ENCODE measurements at regions not wholly inside any gene's neighbourhood (a gene's known extent, or its start where the extent isn't known, plus 50 kb on each side); places are given as distances from the start of the nearest gene placed in this dataset.
A peak's percentile ranks its signal among the peaks of the same experiment; 100 is the strongest.
"Not testable (repeated sequence)": the region's sequence is repeated elsewhere in the genome, so short reads cannot be mapped to it uniquely, and the experiment has no call there.

DNA sequence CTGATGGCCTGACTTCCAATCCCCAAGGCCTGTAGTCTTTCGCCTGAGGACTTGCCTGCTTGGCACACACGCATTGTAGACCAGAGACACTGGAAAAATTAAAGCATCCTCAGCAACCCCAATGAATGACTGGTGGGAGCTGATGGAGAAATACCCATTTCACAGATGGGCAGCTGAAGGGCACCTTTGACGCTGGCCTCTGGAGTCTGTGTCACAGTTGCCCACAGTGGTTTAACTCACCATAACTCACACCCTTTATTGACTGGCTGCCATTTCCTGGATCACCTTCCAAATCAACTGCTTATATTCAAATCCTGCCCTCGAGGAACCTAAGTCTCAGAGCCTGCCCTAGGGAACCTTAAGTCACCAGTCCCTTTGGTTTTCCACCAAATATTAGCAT lies 183.1 kb downstream of the SHQ1 start:
- Histone ChIP-seq H3K4me3 (no peak overlapping the region), H3K9me3 (no peaks in the 10 kb centered on the region), H3K36me3 (no peaks in the 10 kb centered on the region), H3K27me3 (no peaks in the 10 kb centered on the region)
- DNase-seq, result no peak

DNA sequence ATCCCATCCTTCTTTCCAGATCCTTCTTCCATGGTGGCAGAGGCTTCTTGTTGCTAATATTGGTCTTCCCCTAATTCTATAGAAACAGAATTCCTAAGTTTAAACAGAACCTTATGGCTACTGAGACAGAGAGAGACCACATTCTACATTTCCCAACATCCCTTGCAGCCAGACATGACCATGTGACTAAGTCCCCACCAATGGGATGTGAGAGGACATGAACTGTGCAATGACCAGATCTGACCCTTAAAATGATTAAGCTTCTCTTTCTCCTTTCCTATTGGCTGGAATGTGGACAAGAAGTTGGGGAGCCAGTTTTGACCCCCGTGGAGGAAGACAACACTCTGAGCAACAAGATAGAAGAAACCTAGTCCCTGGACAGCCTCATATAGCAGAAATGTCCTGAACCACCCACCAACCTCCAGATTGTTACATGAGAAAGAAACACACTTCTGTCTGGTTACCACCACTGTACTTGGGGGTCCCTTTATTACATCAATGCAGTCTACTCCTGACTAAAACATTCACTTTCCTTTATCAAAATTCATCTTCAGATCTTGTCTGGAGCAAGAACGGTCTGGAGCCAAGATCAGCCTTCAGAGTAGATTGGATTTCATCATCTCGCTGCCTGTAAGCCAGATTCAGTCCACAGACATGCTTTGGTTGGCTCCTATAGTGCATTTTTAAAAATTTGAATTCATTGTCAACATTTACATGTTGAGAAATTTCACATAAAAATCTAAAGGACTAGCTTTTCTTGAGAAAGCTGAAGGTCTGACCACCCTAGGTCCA lies 183.9 kb downstream of the SHQ1 start:
- DNase-seq, result no peak
- Histone ChIP-seq H3K9me3 (no peaks in the 10 kb centered on the region), H3K4me3 (no peak overlapping the region), H3K36me3 (no peaks in the 10 kb centered on the region), H3K27me3 (no peaks in the 10 kb centered on the region)

GRCh38 chr3:72663429-72663828 lies 184.8 kb downstream of the SHQ1 start:
- Histone ChIP-seq H3K27me3 (no peaks in the 10 kb centered on the region), H3K36me3 (no peaks in the 10 kb centered on the region), H3K4me3 (no peak overlapping the region), H3K9me3 (no peaks in the 10 kb centered on the region)
- no peak for DNase-seq

- DNase-seq, result peak; percentile 92
- no peaks in the 10 kb centered on the region for H3K36me3 ChIP-seq
- H3K9me3 ChIP-seq, result no peaks in the 10 kb centered on the region
- H3K4me3 ChIP-seq, result no peak overlapping the region
- H3K27me3 ChIP-seq, result no peaks in the 10 kb centered on the region
Measured at GRCh38 chr3:72661115-72661457, 187.2 kb downstream of the SHQ1 start.

- Histone ChIP-seq H3K9me3 (no peaks in the 10 kb centered on the region), H3K27me3 (no peaks in the 10 kb centered on the region), H3K36me3 (no peaks in the 10 kb centered on the region), H3K4me3 (no peak overlapping the region)
- DNase-seq, result no peak
Measured at GRCh38 chr3:72660270-72661114, 187.8 kb downstream of the SHQ1 start.

DNA sequence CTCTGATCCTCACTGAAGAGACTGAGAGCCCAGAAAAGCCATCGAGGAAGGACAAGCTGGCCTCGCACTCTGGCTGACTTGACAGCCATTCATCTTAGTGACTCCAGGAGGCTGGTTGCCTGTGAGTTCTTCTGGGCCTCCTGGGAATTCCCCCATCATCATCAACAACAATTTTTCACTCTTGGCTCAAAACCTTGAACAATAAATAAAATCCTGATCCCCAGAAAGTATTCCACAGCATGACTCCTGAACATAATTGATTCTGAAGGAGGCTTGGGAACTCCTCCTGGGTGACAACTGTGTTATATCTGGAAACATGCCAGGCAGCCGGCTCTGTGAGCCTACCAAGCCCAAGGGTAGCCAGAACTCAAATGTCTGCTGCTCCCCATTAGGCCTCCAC lies 188.6 kb downstream of the SHQ1 start:
- Histone ChIP-seq H3K4me3 (no peak overlapping the region), H3K36me3 (no peaks in the 10 kb centered on the region), H3K27me3 (no peaks in the 10 kb centered on the region), H3K9me3 (no peaks in the 10 kb centered on the region)
- DNase-seq, result peak; percentile 45

DNA sequence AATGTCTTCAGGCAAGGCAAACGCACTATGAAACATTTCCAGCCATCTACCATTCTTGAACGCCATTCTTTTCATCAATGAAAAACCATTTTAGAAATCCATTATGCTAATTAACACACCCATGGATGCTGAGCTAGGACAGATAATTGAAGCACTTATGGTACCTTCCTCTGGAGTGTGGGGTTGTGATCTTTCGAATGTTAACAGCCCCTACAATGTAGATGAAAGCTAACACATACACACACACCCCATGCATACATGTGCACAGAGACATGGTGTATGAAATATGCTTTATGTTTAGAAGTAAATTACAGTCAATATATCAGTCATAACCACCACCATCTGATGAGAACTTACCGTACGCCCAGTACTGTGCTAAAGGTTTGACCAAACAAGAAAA lies 189.1 kb downstream of the SHQ1 start:
- Histone ChIP-seq H3K36me3 (no peaks in the 10 kb centered on the region), H3K4me3 (no peak overlapping the region), H3K9me3 (no peaks in the 10 kb centered on the region), H3K27me3 (no peaks in the 10 kb centered on the region)
- DNase-seq, result no peak

GRCh38 chr3:72658466-72659100 lies 189.7 kb downstream of the SHQ1 start:
- Histone ChIP-seq H3K9me3 (no peaks in the 10 kb centered on the region), H3K27me3 (no peaks in the 10 kb centered on the region), H3K36me3 (no peaks in the 10 kb centered on the region), H3K4me3 (no peak overlapping the region)
- no peak for DNase-seq

GRCh38 chr3:72657666-72658065 lies 190.6 kb downstream of the SHQ1 start:
- Histone ChIP-seq H3K4me3 (no peak overlapping the region), H3K36me3 (no peaks in the 10 kb centered on the region), H3K27me3 (no peaks in the 10 kb centered on the region), H3K9me3 (no peaks in the 10 kb centered on the region)
- no peak for DNase-seq

GRCh38 chr3:72655723-72656122 lies 192.5 kb downstream of the SHQ1 start:
- Histone ChIP-seq H3K4me3 (no peak overlapping the region), H3K9me3 (no peaks in the 10 kb centered on the region), H3K36me3 (no peaks in the 10 kb centered on the region), H3K27me3 (no peaks in the 10 kb centered on the region)
- DNase-seq, result no peak

DNA sequence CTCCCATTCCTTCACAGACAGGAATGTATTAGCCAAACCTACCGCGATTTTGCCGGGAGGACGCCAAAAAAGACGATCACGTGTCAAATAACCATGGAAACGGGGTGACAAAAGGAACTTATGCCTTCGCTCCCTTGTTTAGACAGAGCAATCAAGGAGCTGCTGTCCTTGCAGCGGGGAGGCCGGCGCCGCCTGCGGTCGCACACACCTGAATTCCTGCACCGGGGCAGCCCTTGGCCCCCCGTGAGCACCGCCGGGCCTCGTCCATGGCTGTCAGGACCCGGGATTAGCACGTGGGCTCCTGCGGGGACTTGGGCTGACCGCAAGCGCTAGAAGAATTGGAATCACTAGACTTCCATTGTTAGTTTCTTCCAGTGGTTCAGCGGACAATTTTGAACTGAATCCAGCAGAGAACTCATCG lies 193.1 kb downstream of the SHQ1 start:
- Histone ChIP-seq H3K9me3 (no peaks in the 10 kb centered on the region), H3K27me3 (no peaks in the 10 kb centered on the region), H3K4me3 (no peak overlapping the region), H3K36me3 (no peaks in the 10 kb centered on the region)
- no peak for DNase-seq

DNA sequence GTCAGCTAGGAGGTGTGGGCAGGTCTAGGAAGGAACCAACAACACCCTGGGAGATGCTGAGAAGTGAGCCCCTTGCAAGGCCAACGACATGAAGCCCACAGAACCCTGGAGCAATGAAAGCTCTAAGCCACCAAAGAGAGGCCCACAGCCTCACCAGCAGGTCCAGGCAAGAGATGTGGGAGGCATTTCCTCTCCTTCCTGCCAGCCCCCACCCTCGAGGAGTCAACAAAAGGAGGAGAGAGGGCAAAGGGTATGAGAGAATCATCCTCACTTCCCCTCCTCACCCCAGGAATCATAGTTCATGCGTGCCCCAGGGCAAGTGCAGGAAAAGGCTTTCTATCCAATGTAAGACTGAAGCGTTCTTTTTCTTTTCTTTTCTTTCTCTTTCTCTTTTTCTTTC lies 195.8 kb downstream of the SHQ1 start:
- no peaks in the 10 kb centered on the region for H3K36me3 ChIP-seq
- no peak for DNase-seq
- no peaks in the 10 kb centered on the region for H3K9me3 ChIP-seq
- H3K27me3 ChIP-seq, result no peaks in the 10 kb centered on the region
- no peak overlapping the region for H3K4me3 ChIP-seq

DNA sequence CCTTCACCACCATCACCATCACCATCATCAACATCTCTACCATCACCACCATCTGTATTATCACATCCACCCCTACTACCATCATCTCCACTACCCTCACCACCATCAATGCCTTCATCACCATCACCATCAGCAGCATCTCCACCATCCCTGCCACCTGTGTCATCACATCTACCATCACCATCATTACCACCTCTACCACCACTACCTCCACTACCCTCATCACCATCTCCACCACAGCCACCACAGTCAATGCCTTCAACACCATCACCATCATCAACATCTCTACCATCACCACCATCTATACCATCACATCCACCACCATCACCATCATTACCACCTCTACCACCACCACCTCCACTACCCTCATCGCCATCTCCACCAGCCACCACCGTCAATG lies 196.7 kb downstream of the SHQ1 start:
- no peaks in the 10 kb centered on the region for H3K9me3 ChIP-seq
- no peak for DNase-seq

GRCh38 chr3:72646263-72646662 lies 202.0 kb downstream of the SHQ1 start:
- no peaks in the 10 kb centered on the region for H3K9me3 ChIP-seq
- no peak for DNase-seq
- no peaks in the 10 kb centered on the region for H3K27me3 ChIP-seq
- H3K4me3 ChIP-seq, result no peak overlapping the region
- H3K36me3 ChIP-seq, result no peaks in the 10 kb centered on the region

More for the DNA sequence above, 196.7 kb downstream of the SHQ1 start:
- Histone ChIP-seq H3K27me3 (no peaks in the 10 kb centered on the region), H3K36me3 (no peaks in the 10 kb centered on the region), H3K4me3 (no peak overlapping the region)

DNA sequence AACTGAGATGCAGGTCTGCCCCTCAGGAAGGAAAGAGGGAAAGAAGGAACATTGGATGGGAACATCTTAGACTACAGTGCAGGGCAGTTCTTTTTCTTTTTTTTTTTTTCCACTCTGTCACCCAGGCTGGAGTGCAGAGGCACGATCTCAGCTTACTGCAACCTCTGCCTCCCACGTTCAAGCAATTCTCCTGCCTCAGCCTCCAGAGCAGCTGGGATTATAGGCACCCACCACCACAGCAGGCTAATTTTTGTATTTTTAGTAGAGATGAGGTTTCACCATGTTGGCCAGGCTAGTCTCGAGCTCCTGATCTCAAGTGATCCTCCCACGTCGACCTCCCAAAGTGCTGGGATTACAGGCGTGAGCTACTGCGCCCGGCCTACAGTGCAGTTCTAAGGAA lies 204.6 kb downstream of the SHQ1 start:
- not testable (repeated sequence) for DNase-seq, H3K36me3 ChIP-seq, H3K4me3 ChIP-seq, H3K27me3 ChIP-seq, H3K9me3 ChIP-seq

- no peak overlapping the region for H3K4me3 ChIP-seq
- H3K36me3 ChIP-seq, result no peaks in the 10 kb centered on the region
- no peaks in the 10 kb centered on the region for H3K27me3 ChIP-seq
- DNase-seq, result no peak
- H3K9me3 ChIP-seq, result no peaks in the 10 kb centered on the region
Measured at GRCh38 chr3:72641684-72642083, 206.6 kb downstream of the SHQ1 start.

DNA sequence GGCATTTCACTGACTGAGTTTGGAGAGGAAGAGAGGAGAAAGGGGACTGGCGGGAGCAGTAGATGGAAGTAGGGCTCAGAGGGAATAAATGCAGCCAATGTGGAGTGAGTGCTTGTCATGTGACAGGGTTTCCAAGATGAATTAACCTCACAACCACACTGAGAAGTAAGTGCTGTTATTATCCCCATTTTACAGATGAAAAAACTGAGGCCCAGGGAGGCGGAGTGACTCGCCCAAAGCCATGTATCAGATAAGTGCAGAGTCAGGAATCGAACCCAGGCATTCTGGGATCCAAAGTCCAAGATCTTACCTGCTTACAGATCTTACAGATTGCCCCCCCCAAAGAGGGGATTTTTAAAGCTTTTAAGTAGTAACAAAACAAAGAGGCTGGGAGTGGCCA lies 207.2 kb downstream of the SHQ1 start:
- H3K9me3 ChIP-seq, result no peaks in the 10 kb centered on the region
- no peak for DNase-seq
- no peak overlapping the region for H3K4me3 ChIP-seq
- H3K27me3 ChIP-seq, result no peaks in the 10 kb centered on the region
- no peaks in the 10 kb centered on the region for H3K36me3 ChIP-seq
